K562 (cell line): ENCODE measurements at regions not wholly inside any gene's neighbourhood (a gene's known extent, or its start where the extent isn't known, plus 50 kb on each side); places are given as distances from the start of the nearest gene placed in this dataset.

Experiments
- POLR3G ChIP-seq: IDR thresholded peaks from 2 replicates; pipeline ENCODE4 v1.6.1; 2011; ENCODE audit not compliant: insufficient read length, insufficient replicate concordance; ENCODE audit errors: extremely low read depth
- SP1 ChIP-seq: sonication (generic); formaldehyde crosslinking; IDR thresholded peaks from 2 replicates; pipeline ENCODE4 v1.8.1; 2022; ENCODE audit warnings: mild to moderate bottlenecking, missing genetic modification reagents

DNA sequence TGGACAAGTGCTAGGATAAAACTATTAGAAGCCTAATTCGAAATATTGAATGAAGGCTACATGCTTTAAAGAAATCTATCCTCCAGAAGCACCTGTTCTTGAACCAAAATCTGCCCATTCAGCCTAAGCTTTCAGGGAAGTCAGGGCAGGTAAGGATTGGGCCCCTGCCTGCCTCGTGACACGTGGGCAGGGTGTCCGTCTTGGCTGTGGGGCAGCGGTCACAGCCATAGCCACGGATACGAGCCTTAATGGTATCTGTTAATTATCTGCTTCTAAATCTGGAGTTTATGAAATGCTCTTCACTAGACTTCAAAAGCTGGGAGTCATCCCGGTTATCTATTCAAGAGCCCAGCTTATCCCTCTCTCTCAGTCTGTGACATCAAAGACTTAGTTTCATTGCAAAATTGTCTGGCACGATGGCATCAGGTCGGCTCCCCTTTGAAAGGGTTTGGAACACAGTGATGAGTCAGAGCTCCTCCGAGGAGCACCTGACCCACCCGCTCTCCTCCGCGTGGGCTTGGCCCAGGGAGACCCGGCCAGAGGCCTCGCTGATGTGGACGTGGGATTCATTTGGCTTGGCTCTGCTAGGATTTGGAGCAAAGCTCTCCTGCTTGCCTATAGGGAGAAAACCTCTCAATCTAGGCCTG lies 135.9 kb downstream of the MACROH2A1 start:
- TF ChIP-seq SP1 (CRISPR knock-in tag) = no peak
- TF ChIP-seq POLR3G = no peak
